K562 (cell line): ENCODE measurements at regions not wholly inside any gene's neighbourhood (a gene's known extent, or its start where the extent isn't known, plus 50 kb on each side); places are given as distances from the start of the nearest gene placed in this dataset.

Source experiments
- ATF7 ChIP-seq: fragments of 450-650 bp; IDR thresholded peaks from 2 replicates; pipeline ENCODE4 v1.7.1; 2014; ENCODE audit warnings: mild to moderate bottlenecking, moderate library complexity
- CREB1 ChIP-seq, 2 experiments: sonication (generic) in 1 of 2; formaldehyde crosslinking in 1 of 2; IDR thresholded peaks; 2 replicates each; pipeline versions ENCODE4 v1.6.1 to v1.8.0; 2012 to 2022; ENCODE audit warnings: inconsistent platforms in 1 of 2, mild to moderate bottlenecking in 1 of 2, missing genetic modification reagents in 1 of 2, moderate library complexity in 1 of 2
- JUND ChIP-seq, 2 experiments: IDR thresholded peaks; 2 replicates in 1 of 2; 3 replicates in 1 of 2; pipeline ENCODE4 v1.6.1; 2011; ENCODE audit warnings: borderline replicate concordance in 2 of 2, low read depth in 2 of 2, low read length in 2 of 2, improper control_type of control experiment in 1 of 2, missing biosample characterization in 1 of 2, missing genetic modification characterization in 1 of 2, missing genetic modification reagents in 1 of 2
- POLR2A ChIP-seq: fragments of 450-650 bp; conservative IDR thresholded peaks from 2 replicates; pipeline ENCODE4 v1.6.1; 2016
- TAF1 ChIP-seq: IDR thresholded peaks from 2 replicates; pipeline ENCODE4 v1.6.1; 2011; ENCODE audit warnings: mild to moderate bottlenecking, low read length, moderate library complexity; ENCODE audit not compliant: insufficient read depth, control insufficient read depth, severe bottlenecking; ENCODE audit errors: extremely low read depth
- U2AF2 ChIP-seq: fragments of 200-400 bp; formaldehyde crosslinking; optimal IDR thresholded peaks from 2 replicates; pipeline ENCODE3; 2017; ENCODE audit warnings: low read depth, mild to moderate bottlenecking, low read length
- TF ChIP-seq, protein P1 (sequence below): fragments of 200-800 bp; sonication (Bioruptor generic); IDR thresholded peaks from 2 replicates; pipeline ENCODE4 v1.6.1; 2017; ENCODE audit warnings: missing genetic modification characterization, missing compliant biosample characterization

GRCh38 chr4:81789741-81790399, 318.2 kb upstream of the RASGEF1B start:
- TF ChIP-seq POLR2A, result no peak
- TF ChIP-seq, protein P1, sequence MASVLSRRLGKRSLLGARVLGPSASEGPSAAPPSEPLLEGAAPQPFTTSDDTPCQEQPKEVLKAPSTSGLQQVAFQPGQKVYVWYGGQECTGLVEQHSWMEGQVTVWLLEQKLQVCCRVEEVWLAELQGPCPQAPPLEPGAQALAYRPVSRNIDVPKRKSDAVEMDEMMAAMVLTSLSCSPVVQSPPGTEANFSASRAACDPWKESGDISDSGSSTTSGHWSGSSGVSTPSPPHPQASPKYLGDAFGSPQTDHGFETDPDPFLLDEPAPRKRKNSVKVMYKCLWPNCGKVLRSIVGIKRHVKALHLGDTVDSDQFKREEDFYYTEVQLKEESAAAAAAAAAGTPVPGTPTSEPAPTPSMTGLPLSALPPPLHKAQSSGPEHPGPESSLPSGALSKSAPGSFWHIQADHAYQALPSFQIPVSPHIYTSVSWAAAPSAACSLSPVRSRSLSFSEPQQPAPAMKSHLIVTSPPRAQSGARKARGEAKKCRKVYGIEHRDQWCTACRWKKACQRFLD (CRISPR knock-in tag), result no peak
- no peak for TF ChIP-seq CREB1 (IDR thresholded peaks at IDR 0.05)
- TF ChIP-seq CREB1 (CRISPR knock-in tag; IDR thresholded peaks at IDR 0.05), result no peak
- TF ChIP-seq ATF7, result no peak
- TF ChIP-seq U2AF2, result no peak
- TF ChIP-seq TAF1, result no peak
- no peak for TF ChIP-seq JUND (IDR thresholded peaks at IDR 0.05; ENCODE audit: borderline replicate concordance, low read depth, low read length)
- no peak for TF ChIP-seq JUND (tag; IDR thresholded peaks at IDR 0.05; ENCODE audit: borderline replicate concordance, low read depth, low read length)
